Ishikawa (cell line): ENCODE measurements at regions not wholly inside any gene's neighbourhood (a gene's known extent, or its start where the extent isn't known, plus 50 kb on each side); places are given as distances from the start of the nearest gene placed in this dataset.
A peak's percentile ranks its signal among the peaks of the same experiment; 100 is the strongest.

ENCODE experiments used
- CEBPB ChIP-seq: IDR thresholded peaks from 2 replicates; pipeline ENCODE4 v1.6.1; 2012
- CREB1 ChIP-seq: IDR thresholded peaks from 2 replicates; pipeline ENCODE4 v1.6.1; 2012; ENCODE audit warnings: low read depth
- EGR1 ChIP-seq: IDR thresholded peaks from 2 replicates; pipeline ENCODE4 v1.6.1; 2012
- EP300 ChIP-seq: IDR thresholded peaks from 2 replicates; pipeline ENCODE4 v1.6.1; 2012; ENCODE audit warnings: borderline replicate concordance
- FOXM1 ChIP-seq: IDR thresholded peaks from 2 replicates; pipeline ENCODE4 v1.6.1; 2012; ENCODE audit warnings: low read depth, borderline replicate concordance
- NFIC ChIP-seq: IDR thresholded peaks from 2 replicates; pipeline ENCODE4 v1.6.1; 2012
- RAD21 ChIP-seq: IDR thresholded peaks from 2 replicates; pipeline ENCODE4 v1.6.1; 2012; ENCODE audit warnings: low read depth
- TAF1 ChIP-seq: IDR thresholded peaks from 2 replicates; pipeline ENCODE4 v1.6.1; 2012; ENCODE audit warnings: low read depth, mild to moderate bottlenecking
- TCF12 ChIP-seq: IDR thresholded peaks from 2 replicates; pipeline ENCODE4 v1.6.1; 2012; ENCODE audit warnings: low read depth
- TEAD4 ChIP-seq: IDR thresholded peaks from 2 replicates; pipeline ENCODE4 v1.6.1; 2012
- YY1 ChIP-seq: IDR thresholded peaks from 2 replicates; pipeline ENCODE4 v1.6.1; 2012; ENCODE audit warnings: low read depth
- ZBTB7A ChIP-seq: IDR thresholded peaks from 2 replicates; pipeline ENCODE4 v1.6.1; 2012; ENCODE audit warnings: low read depth
- TF ChIP-seq, protein P1 (sequence below): IDR thresholded peaks from 2 replicates; pipeline ENCODE4 v1.6.1; 2012; ENCODE audit warnings: low read depth, mild to moderate bottlenecking
- TF ChIP-seq, protein P2 (sequence below): IDR thresholded peaks from 2 replicates; pipeline ENCODE4 v1.6.1; 2012
- TF ChIP-seq, protein P3 (sequence below): IDR thresholded peaks from 2 replicates; pipeline ENCODE4 v1.6.1; 2012

DNA sequence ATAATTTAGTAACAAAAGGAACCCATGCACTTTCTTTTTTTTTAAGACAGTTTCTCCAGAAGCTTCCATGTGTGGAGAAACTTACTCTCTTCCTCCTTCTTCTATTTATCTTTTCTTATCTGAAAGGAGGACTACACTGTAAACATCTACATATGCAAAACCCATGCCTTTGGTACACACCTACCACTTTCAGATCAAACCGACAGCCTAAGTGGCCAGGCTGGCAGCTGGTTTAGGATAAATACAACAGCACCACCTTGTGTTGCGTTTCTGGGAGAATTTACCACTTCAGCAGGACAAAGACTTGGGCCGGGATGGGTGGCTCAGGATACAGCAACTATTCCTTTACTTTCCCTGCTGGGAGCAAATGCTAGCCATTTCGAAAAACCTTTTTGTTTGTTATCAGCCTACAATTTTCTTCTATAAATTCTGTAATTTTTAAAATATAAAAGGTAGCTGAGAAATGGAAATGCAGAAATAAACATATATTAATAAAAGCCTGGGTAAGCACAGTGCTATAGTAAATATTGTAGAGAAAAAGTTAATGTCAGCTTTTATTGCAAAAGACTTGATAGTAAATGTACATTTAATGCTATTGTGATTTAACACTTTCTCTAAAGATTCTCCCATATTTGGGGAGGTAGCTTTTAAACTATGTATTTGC is 94.0 kb upstream of the RFC3 start:
- TF ChIP-seq CREB1 (no peak), CEBPB (no peak), EP300 (peak; percentile 33; the same call in 1 of the 2 replicates), FOXM1 (no peak; the same call in 1 of the 2 replicates), EGR1 (no peak), TCF12 (no peak), RAD21 (peak; percentile 99), TEAD4 (peak; percentile 49; the same call in 1 of the 2 replicates)
- TF ChIP-seq, protein P1, sequence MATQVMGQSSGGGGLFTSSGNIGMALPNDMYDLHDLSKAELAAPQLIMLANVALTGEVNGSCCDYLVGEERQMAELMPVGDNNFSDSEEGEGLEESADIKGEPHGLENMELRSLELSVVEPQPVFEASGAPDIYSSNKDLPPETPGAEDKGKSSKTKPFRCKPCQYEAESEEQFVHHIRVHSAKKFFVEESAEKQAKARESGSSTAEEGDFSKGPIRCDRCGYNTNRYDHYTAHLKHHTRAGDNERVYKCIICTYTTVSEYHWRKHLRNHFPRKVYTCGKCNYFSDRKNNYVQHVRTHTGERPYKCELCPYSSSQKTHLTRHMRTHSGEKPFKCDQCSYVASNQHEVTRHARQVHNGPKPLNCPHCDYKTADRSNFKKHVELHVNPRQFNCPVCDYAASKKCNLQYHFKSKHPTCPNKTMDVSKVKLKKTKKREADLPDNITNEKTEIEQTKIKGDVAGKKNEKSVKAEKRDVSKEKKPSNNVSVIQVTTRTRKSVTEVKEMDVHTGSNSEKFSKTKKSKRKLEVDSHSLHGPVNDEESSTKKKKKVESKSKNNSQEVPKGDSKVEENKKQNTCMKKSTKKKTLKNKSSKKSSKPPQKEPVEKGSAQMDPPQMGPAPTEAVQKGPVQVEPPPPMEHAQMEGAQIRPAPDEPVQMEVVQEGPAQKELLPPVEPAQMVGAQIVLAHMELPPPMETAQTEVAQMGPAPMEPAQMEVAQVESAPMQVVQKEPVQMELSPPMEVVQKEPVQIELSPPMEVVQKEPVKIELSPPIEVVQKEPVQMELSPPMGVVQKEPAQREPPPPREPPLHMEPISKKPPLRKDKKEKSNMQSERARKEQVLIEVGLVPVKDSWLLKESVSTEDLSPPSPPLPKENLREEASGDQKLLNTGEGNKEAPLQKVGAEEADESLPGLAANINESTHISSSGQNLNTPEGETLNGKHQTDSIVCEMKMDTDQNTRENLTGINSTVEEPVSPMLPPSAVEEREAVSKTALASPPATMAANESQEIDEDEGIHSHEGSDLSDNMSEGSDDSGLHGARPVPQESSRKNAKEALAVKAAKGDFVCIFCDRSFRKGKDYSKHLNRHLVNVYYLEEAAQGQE: no peak
- TF ChIP-seq, protein P2, sequence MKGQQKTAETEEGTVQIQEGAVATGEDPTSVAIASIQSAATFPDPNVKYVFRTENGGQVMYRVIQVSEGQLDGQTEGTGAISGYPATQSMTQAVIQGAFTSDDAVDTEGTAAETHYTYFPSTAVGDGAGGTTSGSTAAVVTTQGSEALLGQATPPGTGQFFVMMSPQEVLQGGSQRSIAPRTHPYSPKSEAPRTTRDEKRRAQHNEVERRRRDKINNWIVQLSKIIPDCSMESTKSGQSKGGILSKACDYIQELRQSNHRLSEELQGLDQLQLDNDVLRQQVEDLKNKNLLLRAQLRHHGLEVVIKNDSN: no peak

DNA sequence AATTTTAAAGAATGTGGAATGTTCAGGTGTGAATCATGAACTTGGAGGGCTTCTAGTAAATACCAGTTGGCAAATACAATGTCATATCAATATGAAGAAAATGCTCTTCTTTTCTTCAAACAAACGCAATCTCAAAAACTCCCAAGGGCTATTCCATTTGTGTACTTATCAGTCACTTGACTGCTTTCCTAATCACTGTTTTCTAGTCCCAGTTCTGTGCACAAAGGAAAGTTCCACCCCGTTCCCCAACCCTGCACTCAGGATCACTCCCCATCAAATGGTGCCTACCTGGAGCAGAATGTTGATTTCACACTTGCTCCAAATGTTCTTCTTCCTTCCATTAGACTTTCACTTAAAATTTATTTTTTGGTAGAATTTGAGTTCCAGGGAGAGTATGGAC is 92.6 kb upstream of the RFC3 start:
- TF ChIP-seq TCF12: no peak
- TF ChIP-seq EGR1: no peak
- TF ChIP-seq, protein P3, sequence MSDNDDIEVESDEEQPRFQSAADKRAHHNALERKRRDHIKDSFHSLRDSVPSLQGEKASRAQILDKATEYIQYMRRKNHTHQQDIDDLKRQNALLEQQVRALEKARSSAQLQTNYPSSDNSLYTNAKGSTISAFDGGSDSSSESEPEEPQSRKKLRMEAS: no peak
- no peak for TF ChIP-seq YY1
- no peak for TF ChIP-seq ZBTB7A

DNA sequence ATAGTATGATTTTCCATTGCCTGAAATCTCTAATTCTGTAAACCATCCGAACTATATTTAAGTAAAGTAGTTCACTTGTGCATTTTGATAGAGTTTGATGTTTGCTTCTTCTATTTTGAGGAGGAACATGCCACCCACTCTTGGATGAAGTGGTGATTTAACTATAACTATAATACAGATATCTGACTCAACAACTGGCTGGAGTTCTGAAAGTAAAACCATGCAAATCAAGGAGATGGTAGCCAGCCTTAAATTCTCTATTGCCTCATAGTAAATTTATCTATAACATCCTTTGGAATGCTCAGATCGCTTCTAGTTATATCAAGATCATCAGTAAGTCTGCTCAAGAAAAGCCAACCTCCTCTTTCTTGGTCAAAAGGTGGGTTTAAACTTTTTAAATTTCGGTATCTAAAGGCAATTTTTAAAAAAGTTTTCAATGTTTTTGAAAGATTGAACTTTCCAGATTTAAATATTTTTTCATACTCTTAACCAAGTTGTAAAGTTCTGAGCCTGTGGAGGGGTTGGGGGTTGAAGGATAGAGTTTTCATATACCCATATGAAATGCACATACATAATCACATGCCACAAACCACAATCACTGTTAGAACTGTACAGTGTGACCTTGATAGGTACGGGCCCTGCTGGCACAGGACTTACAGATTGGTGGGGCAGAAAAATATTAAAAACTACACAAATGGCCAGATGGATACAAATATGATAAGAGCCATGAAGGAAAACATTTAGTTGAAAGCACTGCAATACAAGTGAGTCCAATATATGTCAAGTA is 90.5 kb upstream of the RFC3 start:
- no peak for TF ChIP-seq CREB1
- no peak for TF ChIP-seq FOXM1
- no peak for TF ChIP-seq RAD21
- TF ChIP-seq, protein P2: no peak
- TF ChIP-seq TCF12: no peak
- TF ChIP-seq CEBPB: no peak
- TF ChIP-seq EGR1: no peak
- TF ChIP-seq NFIC: no peak
- TF ChIP-seq EP300: no peak
- TF ChIP-seq TEAD4: no peak
- no peak for TF ChIP-seq YY1
- TF ChIP-seq, protein P1: no peak
- TF ChIP-seq, protein P3: no peak
- no peak for TF ChIP-seq TAF1
- TF ChIP-seq ZBTB7A: no peak

DNA sequence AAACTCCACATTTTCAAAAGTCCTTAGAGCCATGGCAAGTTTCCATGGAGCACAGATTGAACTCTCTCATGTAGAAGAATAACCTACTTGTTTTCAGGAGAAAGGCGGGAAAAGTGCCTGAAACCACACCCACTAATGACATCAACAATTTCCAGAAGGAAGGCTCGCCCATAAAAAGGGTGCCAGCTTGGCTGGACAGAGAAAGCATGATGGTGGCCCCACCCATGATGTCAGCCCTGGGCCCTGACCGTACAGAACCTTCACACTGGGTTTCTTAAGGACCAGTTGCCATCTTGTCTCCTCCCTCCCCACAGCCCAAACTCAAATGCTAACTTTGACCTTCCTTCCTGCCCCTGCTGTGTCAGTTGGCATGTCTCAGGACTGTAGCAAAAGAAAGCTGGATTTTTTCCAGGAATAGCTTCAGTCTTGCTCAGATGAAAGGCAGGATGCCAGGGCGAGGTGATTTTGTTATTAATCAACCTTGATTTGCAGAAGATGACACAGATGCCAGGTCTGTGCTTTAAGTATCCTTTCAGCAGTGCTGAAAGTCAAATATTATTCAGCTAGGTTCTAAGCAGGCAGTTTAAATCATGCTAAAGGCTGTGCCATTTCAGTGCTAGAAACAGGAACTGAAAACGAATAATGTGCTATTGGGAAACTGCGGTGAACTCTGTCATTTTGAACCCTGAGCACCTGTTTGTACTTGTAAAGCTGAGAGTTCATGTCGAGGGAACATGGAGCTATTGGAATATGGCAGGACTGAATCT is 89.5 kb upstream of the RFC3 start:
- TF ChIP-seq, protein P1: no peak
- TF ChIP-seq NFIC (no peak), CREB1 (no peak), EP300 (no peak), TCF12 (no peak), TEAD4 (no peak), ZBTB7A (no peak), FOXM1 (no peak), TAF1 (no peak), CEBPB (no peak), YY1 (no peak), RAD21 (no peak), EGR1 (no peak)
- TF ChIP-seq, protein P3: no peak; the same call in 1 of the 2 replicates
- TF ChIP-seq, protein P2: no peak
